Neural cell (in vitro differentiated cells): ENCODE measurements at regions not wholly inside any gene's neighbourhood (a gene's known extent, or its start where the extent isn't known, plus 50 kb on each side); places are given as distances from the start of the nearest gene placed in this dataset.

Experiments
- H2AFZ ChIP-seq: fragments of 200-600, 300-800 bp; sonication (generic), shearing (Covaris generic); 2 replicates; pipeline ENCODE4 v1.6.0; 2014; ENCODE audit warnings: low read depth, mild to moderate bottlenecking, antibody characterized with exemption, low read length, moderate library complexity
- H3F3A ChIP-seq: fragments of 200-600 bp; shearing (Covaris generic); 2 replicates; pipeline ENCODE4 v1.6.1; 2016; ENCODE audit warnings: mild to moderate bottlenecking, moderate library complexity, mixed read lengths, antibody characterized with exemption, low read length; ENCODE audit not compliant: insufficient read depth, poor library complexity, severe bottlenecking
- H3K27ac ChIP-seq: fragments of 200-600, 300-800 bp; sonication (generic), shearing (Covaris generic); 2 replicates; pipeline ENCODE4 v1.5.1; 2014; ENCODE audit warnings: mild to moderate bottlenecking, low read length, moderate library complexity
- H3K27me3 ChIP-seq: fragments of 300-800, 200-600 bp; sonication (generic), shearing (Covaris generic); 2 replicates; pipeline ENCODE4 v1.6.0; 2014; ENCODE audit warnings: mild to moderate bottlenecking, low read depth, low read length, moderate library complexity; ENCODE audit not compliant: insufficient read depth
- H3K36me3 ChIP-seq: fragments of 300-800, 200-600 bp; sonication (generic), shearing (Covaris generic); 2 replicates; pipeline ENCODE4 v1.5.1; 2014; ENCODE audit warnings: mild to moderate bottlenecking, antibody characterized with exemption, low read length, moderate library complexity; ENCODE audit not compliant: insufficient read depth
- H3K4me2 ChIP-seq: fragments of 300-800, 200-600 bp; sonication (generic), shearing (Covaris generic); 2 replicates; pipeline ENCODE4 v1.6.0; 2014; ENCODE audit warnings: mild to moderate bottlenecking, low read length
- H3K4me3 ChIP-seq: fragments of 300-800, 200-600 bp; sonication (generic), shearing (Covaris generic); 2 replicates; pipeline ENCODE4 v1.5.1; 2014; ENCODE audit warnings: mild to moderate bottlenecking, low read length, moderate library complexity
- H3K79me2 ChIP-seq: fragments of 200-600 bp; shearing (Covaris generic); replicated peaks from 2 replicates; pipeline ENCODE4 v1.6.0; 2014; ENCODE audit warnings: mild to moderate bottlenecking, low read length, moderate library complexity; ENCODE audit not compliant: insufficient read depth
- H3K9ac ChIP-seq: fragments of 300-800, 200-600 bp; sonication (generic), shearing (Covaris generic); 2 replicates; pipeline ENCODE4 v1.6.1; 2016; ENCODE audit warnings: mild to moderate bottlenecking, low read length, mixed read lengths
- H3K9me2 ChIP-seq: fragments of 200-600 bp; shearing (Covaris generic); 2 replicates; pipeline ENCODE4 v1.6.1; 2016; ENCODE audit warnings: mild to moderate bottlenecking, low read length, mixed read lengths; ENCODE audit not compliant: insufficient read depth
- H3K9me3 ChIP-seq: fragments of 200-600, 300-800 bp; sonication (generic), shearing (Covaris generic); 2 replicates; pipeline ENCODE4 v1.6.1; 2016; ENCODE audit warnings: mild to moderate bottlenecking, mixed run types, low read length, moderate library complexity, mixed read lengths
- H4K20me1 ChIP-seq: fragments of 200-600 bp; shearing (Covaris generic); 2 replicates; pipeline ENCODE4 v1.6.1; 2016; ENCODE audit warnings: mild to moderate bottlenecking, mixed run types; ENCODE audit not compliant: insufficient read depth
- CTCF ChIP-seq: fragments of 450-650 bp; IDR thresholded peaks from 2 replicates; pipeline ENCODE4 v1.5.1; 2014; ENCODE audit warnings: antibody characterized with exemption, mild to moderate bottlenecking, moderate library complexity; ENCODE audit not compliant: poor library complexity, severe bottlenecking
- EP300 ChIP-seq: fragments of 450-650 bp; conservative IDR thresholded peaks from 2 replicates; pipeline ENCODE4 v1.6.1; 2014; ENCODE audit warnings: antibody characterized with exemption, mild to moderate bottlenecking, moderate library complexity; ENCODE audit not compliant: poor library complexity, severe bottlenecking
- EZH2 ChIP-seq: fragments of 200-600, 300-800 bp; shearing (Covaris generic), sonication (generic); IDR thresholded peaks from 2 replicates; pipeline ENCODE4 v1.6.1; 2014; ENCODE audit warnings: antibody characterized with exemption, low read length, borderline replicate concordance, mild to moderate bottlenecking; ENCODE audit not compliant: insufficient read depth, poor library complexity, severe bottlenecking
- MXI1 ChIP-seq: fragments of 450-650 bp; conservative IDR thresholded peaks from 2 replicates; pipeline ENCODE4 v1.6.1; 2014; ENCODE audit warnings: antibody characterized with exemption, mild to moderate bottlenecking; ENCODE audit not compliant: poor library complexity, severe bottlenecking
- POLR2AphosphoS5 ChIP-seq: IDR thresholded peaks from 2 replicates; pipeline ENCODE4 v1.6.1; 2012
- RAD21 ChIP-seq: fragments of 450-650 bp; conservative IDR thresholded peaks from 2 replicates; pipeline ENCODE4 v1.6.1; 2014; ENCODE audit warnings: antibody characterized with exemption, mild to moderate bottlenecking, moderate library complexity
- REST ChIP-seq: IDR thresholded peaks from 2 replicates; pipeline ENCODE4 v1.6.1; 2012; ENCODE audit warnings: borderline replicate concordance
- SMC3 ChIP-seq: fragments of 450-650 bp; conservative IDR thresholded peaks from 2 replicates; pipeline ENCODE4 v1.6.1; 2014; ENCODE audit warnings: antibody characterized with exemption, mild to moderate bottlenecking, moderate library complexity; ENCODE audit not compliant: poor library complexity
- TAF1 ChIP-seq: IDR thresholded peaks from 2 replicates; pipeline ENCODE4 v1.6.1; 2012; ENCODE audit warnings: low read depth

GRCh38 chr22:47282851-47283250 lies 520.4 kb downstream of the TBC1D22A start:
- TF ChIP-seq REST (no peak), EP300 (no peak), EZH2 (no peak), POLR2AphosphoS5 (no peak), TAF1 (no peak), CTCF (no peak), SMC3 (no peak), RAD21 (no peak), MXI1 (no peak)
- Histone ChIP-seq H3K4me2 (no peak overlapping the region), H3K9ac (no peak overlapping the region), H3K4me3 (no peak overlapping the region), H4K20me1 (no peaks in the 10 kb centered on the region), H3F3A (no peaks in the 10 kb centered on the region), H3K27me3 (no peaks in the 10 kb centered on the region), H3K27ac (no peak overlapping the region), H3K9me2 (no peaks in the 10 kb centered on the region), H3K9me3 (peaks cover 3% of the 10 kb centered on the region), H3K36me3 (no peaks in the 10 kb centered on the region), H2AFZ (no peak overlapping the region), H3K79me2 (no peaks in the 10 kb centered on the region)

GRCh38 chr22:47282366-47282765 lies 519.9 kb downstream of the TBC1D22A start:
- no peaks in the 10 kb centered on the region for H3K79me2 ChIP-seq
- no peaks in the 10 kb centered on the region for H3K36me3 ChIP-seq
- H3K4me2 ChIP-seq: no peak overlapping the region
- no peaks in the 10 kb centered on the region for H3K27me3 ChIP-seq
- H3K4me3 ChIP-seq: no peak overlapping the region
- no peak overlapping the region for H2AFZ ChIP-seq
- H3K9ac ChIP-seq: no peak overlapping the region
- no peak for TF ChIP-seq SMC3
- no peak for TF ChIP-seq EP300
- TF ChIP-seq POLR2AphosphoS5: no peak
- TF ChIP-seq RAD21: no peak
- TF ChIP-seq REST: no peak
- no peak for TF ChIP-seq MXI1
- no peak for TF ChIP-seq EZH2
- no peak for TF ChIP-seq TAF1
- TF ChIP-seq CTCF: no peak
- H3K9me2 ChIP-seq: no peaks in the 10 kb centered on the region
- peaks cover 7% of the 10 kb centered on the region for H3K9me3 ChIP-seq
- no peak overlapping the region for H3K27ac ChIP-seq
- no peaks in the 10 kb centered on the region for H3F3A ChIP-seq
- no peaks in the 10 kb centered on the region for H4K20me1 ChIP-seq
